Panc1 (cell line): ENCODE measurements at regions not wholly inside any gene's neighbourhood (a gene's known extent, or its start where the extent isn't known, plus 50 kb on each side); places are given as distances from the start of the nearest gene placed in this dataset.

Source experiments
- ATAC-seq: fragments of 200-7000 bp; cut with Tn5 transposase; 2 replicates; pipeline ENCODE4 v1.9.1; 2020; ENCODE audit warnings: mild to moderate bottlenecking, moderate library complexity
- BruUV-seq: library from RNA; stranded (reverse); fragments of 400-500 nt; replicated peaks from 2 replicates; lab custom pipeline; 2021; lab: Mats Ljungman, UMichigan
- CTCF ChIA-PET: fragments of 300-600 bp; sonication (Branson Sonifier 250); formaldehyde crosslinking; loops from one replicate; lab custom pipeline; 2022; ENCODE audit warnings: antibody characterized with exemption; lab: Charles Lee
- POLR2A ChIA-PET: fragments of 300-600 bp; sonication (Branson Sonifier 250); formaldehyde crosslinking; loops from one replicate; lab custom pipeline; 2022; ENCODE audit warnings: antibody characterized with exemption; lab: Charles Lee
- DNase-seq: peaks from one replicate; pipeline ENCODE4 v3.0.0-alpha.2; 2010; ENCODE audit warnings: low read depth, low spot score
- H3K27ac ChIP-seq: 2 replicates; pipeline ENCODE4 v1.5.1; 2011; ENCODE audit warnings: mild to moderate bottlenecking, low read length, inconsistent platforms
- H3K27me3 ChIP-seq: fragments of 200-500 bp; sonication (Bioruptor generic); 2 replicates; pipeline ENCODE4 v1.6.0; 2014; ENCODE audit warnings: low read length, inconsistent platforms; ENCODE audit not compliant: control insufficient read depth, insufficient read depth
- H3K36me3 ChIP-seq: fragments of 200-500 bp; sonication (Bioruptor generic); 2 replicates; pipeline ENCODE4 v1.5.1; 2014; ENCODE audit warnings: inconsistent platforms, mild to moderate bottlenecking, low read length, moderate library complexity; ENCODE audit not compliant: control insufficient read depth, insufficient read depth
- H3K4me1 ChIP-seq: 2 replicates; pipeline ENCODE4 v1.5.1; 2011; ENCODE audit warnings: inconsistent platforms, mild to moderate bottlenecking, low read length, moderate library complexity; ENCODE audit not compliant: control insufficient read depth, insufficient read depth
- H3K4me3 ChIP-seq, 2 experiments: 2 replicates each; pipeline ENCODE4 v1.5.1; 2011 to 2012; ENCODE audit warnings: low read depth in 2 of 2, low read length in 2 of 2, mild to moderate bottlenecking in 2 of 2, inconsistent platforms in 1 of 2, moderate library complexity in 1 of 2
- H3K9me3 ChIP-seq: fragments of 200-500 bp; sonication (Bioruptor generic); 2 replicates; pipeline ENCODE4 v1.5.1; 2014; ENCODE audit warnings: low read depth, mild to moderate bottlenecking, inconsistent platforms, low read length, moderate library complexity; ENCODE audit not compliant: control insufficient read depth, insufficient read depth
- CTCF ChIP-seq: fragments of 450-650 bp; IDR thresholded peaks from 2 replicates; pipeline ENCODE4 v1.5.1; 2017; ENCODE audit warnings: mild to moderate bottlenecking
- POLR2AphosphoS5 ChIP-seq: IDR thresholded peaks from 2 replicates; pipeline ENCODE4 v1.6.1; 2012; ENCODE audit warnings: mild to moderate bottlenecking, low read depth, low read length, moderate library complexity
- REST ChIP-seq, 2 experiments: IDR thresholded peaks; 2 replicates each; pipeline ENCODE4 v1.6.1; 2011 to 2012; ENCODE audit warnings: low read depth in 2 of 2, control low read depth in 1 of 2, low read length in 1 of 2, mild to moderate bottlenecking in 1 of 2, moderate library complexity in 1 of 2; ENCODE audit not compliant: insufficient read depth in 1 of 2
- SIN3A ChIP-seq: IDR thresholded peaks from 2 replicates; pipeline ENCODE4 v1.6.1; 2012; ENCODE audit warnings: low read depth, mild to moderate bottlenecking, low read length, moderate library complexity, borderline replicate concordance; ENCODE audit not compliant: insufficient read depth
- TCF7L2 ChIP-seq: IDR thresholded peaks from 2 replicates; pipeline ENCODE4 v1.6.1; 2011; ENCODE audit warnings: mild to moderate bottlenecking, low read depth, low read length, inconsistent platforms
- in situ Hi-C: cut with HindIII; loops from 2 replicates; pipeline ENCODE4 v1.10.0; 2016; ENCODE audit warnings: low sequenced_read_pairs, low pct_unique_long_range_greater_than_20kb
- intact Hi-C: fragments of 100-400 bp; cut with micrococcal nuclease; formaldehyde crosslinking; loops from one replicate; pipeline ENCODE4 v1.10.0; 2022; ENCODE audit not compliant: unreplicated experiment

- intact Hi-C loops: no loop called here
- no peak for DNase-seq
- in situ Hi-C loops: no loop called here
- ChIA-PET POLR2A (no interaction called here), CTCF (no interaction called here)
- no TSS peak for BruUV-seq
- Histone ChIP-seq H3K4me1 (no peaks in the 10 kb centered on the region), H3K9me3 (no peaks in the 10 kb centered on the region), H3K36me3 (no peaks in the 10 kb centered on the region), H3K27ac (no peak overlapping the region), H3K27me3 (no peaks in the 10 kb centered on the region), H3K4me3 (no peak overlapping the region)
- no peak for ATAC-seq
- no peak for TF ChIP-seq CTCF
- no peak for TF ChIP-seq SIN3A
- TF ChIP-seq REST (IDR thresholded peaks at IDR 0.05; ENCODE audit: insufficient read depth in 1 of 2, low read depth in 2 of 2, low read length in 1 of 2): no peak
- TF ChIP-seq POLR2AphosphoS5: no peak
- no peak for TF ChIP-seq TCF7L2
Observed at GRCh38 chr10:36224431-36224985, 582.4 kb upstream of the FZD8 start.

- POLR2A ChIA-PET: no interaction called here
- CTCF ChIA-PET: no interaction called here
- Histone ChIP-seq H3K4me1 (no peaks in the 10 kb centered on the region), H3K27me3 (no peaks in the 10 kb centered on the region), H3K4me3 (no peak overlapping the region), H3K27ac (no peak overlapping the region), H3K36me3 (no peaks in the 10 kb centered on the region), H3K9me3 (no peaks in the 10 kb centered on the region)
- TF ChIP-seq POLR2AphosphoS5 (no peak), TCF7L2 (no peak), REST (IDR thresholded peaks at IDR 0.05; ENCODE audit: insufficient read depth in 1 of 2, low read depth in 2 of 2, low read length in 1 of 2) (no peak), SIN3A (no peak), CTCF (no peak)
- no TSS peak for BruUV-seq
- ATAC-seq (no peak), DNase-seq (no peak)
- in situ Hi-C loops: no loop called here
- intact Hi-C loops: no loop called here
Observed at GRCh38 chr10:36221101-36221500, 579.0 kb upstream of the FZD8 start.
